Esophagus squamous epithelium (tissue), 4 donors: ENCODE measurements at regions not wholly inside any gene's neighbourhood (a gene's known extent, or its start where the extent isn't known, plus 50 kb on each side); places are given as distances from the start of the nearest gene placed in this dataset.

Experiments
- CTCF ChIP-seq, 6 experiments: fragments of 450-650 bp in 4 of 6; fragments of 200-600 bp in 2 of 6; sonication (generic) in 2 of 6; IDR thresholded peaks; one replicate each; pipeline ENCODE4 v1.5.1; 2016 to 2019; ENCODE audit warnings: antibody characterized with exemption in 6 of 6, mild to moderate bottlenecking in 4 of 6, moderate library complexity in 4 of 6
- POLR2A ChIP-seq, 4 donors: fragments of 450-650 bp; IDR thresholded peaks; one replicate each; pipeline ENCODE4 v1.6.1; 2017; ENCODE audit warnings: antibody characterized with exemption in 4 of 4, mild to moderate bottlenecking in 4 of 4, moderate library complexity in 3 of 4

DNA sequence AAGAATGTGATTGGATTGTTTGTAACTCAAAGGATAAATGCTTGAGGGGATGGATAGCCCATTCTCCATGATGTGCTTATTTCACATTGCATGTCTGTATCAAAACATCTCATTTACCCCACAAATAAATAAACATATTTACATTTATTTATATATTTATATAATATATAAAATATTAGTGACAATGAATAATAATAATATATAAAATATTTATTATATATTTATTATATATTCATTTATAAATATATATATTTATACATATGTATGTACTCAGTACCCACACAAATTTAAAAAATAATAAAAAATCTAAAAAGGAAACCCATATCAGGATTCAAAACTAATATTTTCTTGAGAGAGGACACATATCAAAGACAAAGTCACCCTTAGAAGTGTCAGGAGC, 429.9 kb downstream of the KCNJ2 start:
- TF ChIP-seq CTCF (IDR thresholded peaks at IDR 0.05) (no peak), POLR2A (IDR thresholded peaks at IDR 0.05) (no peak)
